Kasumi-1 (cell line): ENCODE measurements at regions not wholly inside any gene's neighbourhood (a gene's known extent, or its start where the extent isn't known, plus 50 kb on each side); places are given as distances from the start of the nearest gene placed in this dataset.
"Not testable (repeated sequence)": the region's sequence is repeated elsewhere in the genome, so short reads cannot be mapped to it uniquely, and the experiment has no call there.

ENCODE experiments used
- DNase-seq, 2 experiments: peaks; one replicate each; lab custom pipeline; 2025; lab: John Stamatoyannopoulos, UW

DNA sequence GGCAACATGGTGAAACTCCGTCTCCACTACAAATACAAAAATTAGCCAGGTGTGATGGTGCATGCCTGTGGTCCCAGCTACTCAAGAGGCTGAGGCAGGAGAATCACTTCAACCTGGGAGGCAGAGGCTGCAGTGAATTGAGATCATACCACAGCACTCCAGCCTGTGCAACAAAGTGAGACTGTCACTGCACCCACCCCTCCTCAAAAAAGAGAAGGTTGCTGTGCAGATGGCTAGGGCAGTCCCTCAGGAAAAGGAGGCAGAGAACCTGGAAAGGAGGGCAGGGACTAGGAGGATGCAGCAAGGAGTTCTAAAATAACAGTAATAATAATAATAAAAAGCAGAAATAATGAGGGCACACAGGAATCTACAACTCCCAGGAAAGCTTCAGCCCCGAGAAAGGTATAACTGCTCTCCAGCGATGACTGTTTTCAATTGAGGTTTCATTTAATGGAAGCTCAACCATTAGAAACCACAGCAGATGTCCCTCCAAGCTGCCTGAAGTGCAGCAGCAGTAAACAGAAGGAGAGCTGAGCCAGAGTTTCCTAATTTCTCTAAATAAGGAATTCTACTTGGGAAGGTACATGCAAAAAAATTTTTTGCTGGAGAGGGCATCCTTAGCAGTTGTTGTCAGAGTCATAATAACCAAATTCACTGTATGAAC is 326.5 kb downstream of the GATA3 start:
- no peak for DNase-seq

DNA sequence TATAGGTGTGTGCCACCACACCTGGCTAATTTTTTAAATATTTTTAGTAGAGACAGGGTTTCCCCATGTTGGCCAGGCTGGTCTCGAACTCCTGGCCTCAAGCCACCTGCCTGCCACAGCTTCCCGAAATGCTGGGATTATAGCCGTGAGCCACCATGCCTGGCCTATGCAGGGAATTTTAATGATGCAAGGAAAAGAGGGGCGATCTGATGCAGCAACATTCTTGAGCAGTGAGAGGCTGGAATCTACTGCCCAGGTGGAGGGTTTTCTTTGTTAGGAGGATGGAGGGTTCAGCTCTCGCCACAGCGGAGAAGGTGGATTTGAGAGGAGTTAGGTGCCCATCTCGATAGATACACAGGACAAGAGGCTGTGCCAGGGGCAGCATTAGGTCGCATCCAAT is 332.3 kb downstream of the GATA3 start:
- DNase-seq: no peak

DNA sequence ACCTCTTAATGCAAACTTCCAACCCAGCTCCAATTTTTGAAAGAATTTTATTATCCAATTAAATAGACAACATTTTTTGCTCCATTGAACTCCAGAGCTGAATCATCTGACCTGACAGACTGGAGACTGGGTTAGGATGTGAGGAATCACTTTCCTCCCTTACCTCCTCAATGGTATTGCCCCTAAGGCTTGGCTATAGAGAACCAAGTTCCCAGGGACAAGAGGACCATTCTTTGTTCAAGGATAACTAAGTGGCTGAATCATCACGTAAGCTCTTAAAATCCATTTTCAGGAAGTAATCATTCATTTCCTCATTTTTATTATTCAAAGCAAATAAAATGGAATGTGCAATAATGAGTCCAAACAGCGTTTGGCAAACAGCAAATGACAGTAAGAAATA is 335.1 kb downstream of the GATA3 start:
- DNase-seq: no peak

DNA sequence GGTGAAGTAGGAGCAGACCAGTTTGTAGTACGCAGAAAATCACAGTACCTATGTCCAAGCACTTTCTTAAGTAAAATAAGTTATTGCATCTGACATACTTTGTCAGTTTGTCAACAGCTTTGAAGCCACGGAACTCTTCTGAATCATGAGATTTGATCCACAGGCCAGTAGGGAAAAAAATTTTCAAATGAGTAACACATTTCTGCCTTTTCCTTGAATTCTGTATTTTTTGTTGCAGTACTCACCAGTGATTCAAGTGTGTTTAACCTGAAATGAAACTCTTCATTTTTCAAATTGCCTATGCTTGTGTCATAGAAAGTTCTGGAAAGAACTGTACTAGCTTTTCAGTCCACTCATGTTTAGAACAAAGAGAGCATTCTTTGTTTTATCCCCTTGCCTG is 337.7 kb downstream of the GATA3 start:
- DNase-seq: no peak

DNA sequence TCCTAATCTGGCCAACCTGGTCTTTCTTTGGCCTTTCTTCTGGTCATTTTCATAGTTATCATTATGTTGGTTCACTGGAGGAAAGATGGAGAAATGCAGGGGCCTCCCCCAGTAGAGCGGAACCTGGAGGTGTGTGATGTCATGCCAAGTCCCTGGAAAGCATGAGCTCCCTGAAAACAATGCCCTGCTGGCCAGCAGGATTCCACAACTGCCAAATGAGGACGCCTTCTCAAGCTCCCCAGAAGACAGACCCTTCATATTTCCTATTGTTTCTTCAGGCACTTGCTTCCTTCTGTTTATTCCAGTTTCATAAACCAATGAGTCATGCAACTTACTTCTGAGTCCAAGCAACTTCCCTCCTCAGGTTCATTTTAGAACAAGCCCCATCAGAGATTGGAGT is 339.0 kb downstream of the GATA3 start:
- DNase-seq: no peak

DNA sequence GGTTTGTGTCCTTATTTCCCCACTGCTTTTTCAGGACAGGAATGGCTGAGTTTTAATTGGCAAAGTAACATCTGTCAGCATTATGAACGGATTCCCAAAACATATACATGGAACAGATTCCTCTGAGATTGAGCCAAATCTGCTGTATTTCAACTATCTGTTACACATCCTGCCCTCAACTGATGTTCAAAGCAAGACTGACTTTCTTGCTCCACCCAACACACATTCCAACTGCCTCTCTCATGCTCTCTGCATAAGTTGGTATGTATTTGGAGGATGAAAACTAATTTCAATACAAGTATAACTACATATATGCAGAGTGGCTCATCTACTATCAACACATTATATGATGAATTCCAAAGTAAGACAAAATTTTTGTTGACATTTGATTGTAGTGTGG is 342.2 kb downstream of the GATA3 start:
- DNase-seq: no peak

DNA sequence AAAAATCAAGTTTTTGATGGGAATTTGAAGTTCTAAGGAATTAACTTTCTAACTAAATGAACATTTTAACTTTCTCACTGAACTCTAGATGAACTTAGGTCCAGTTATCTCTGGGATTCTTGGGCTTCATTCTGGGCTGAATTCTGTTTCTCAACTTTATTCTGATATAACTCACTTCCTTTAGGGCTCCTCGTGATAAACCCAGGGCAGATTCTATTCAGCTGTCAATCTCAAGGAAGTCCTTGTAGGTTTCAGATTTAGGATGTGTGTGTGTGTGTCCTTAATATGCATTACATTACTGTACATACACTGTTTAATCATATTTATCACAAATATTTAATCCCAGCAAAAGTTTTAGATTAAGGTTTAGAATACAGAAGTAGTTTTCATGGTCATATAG is 344.3 kb downstream of the GATA3 start:
- DNase-seq: no peak

DNA sequence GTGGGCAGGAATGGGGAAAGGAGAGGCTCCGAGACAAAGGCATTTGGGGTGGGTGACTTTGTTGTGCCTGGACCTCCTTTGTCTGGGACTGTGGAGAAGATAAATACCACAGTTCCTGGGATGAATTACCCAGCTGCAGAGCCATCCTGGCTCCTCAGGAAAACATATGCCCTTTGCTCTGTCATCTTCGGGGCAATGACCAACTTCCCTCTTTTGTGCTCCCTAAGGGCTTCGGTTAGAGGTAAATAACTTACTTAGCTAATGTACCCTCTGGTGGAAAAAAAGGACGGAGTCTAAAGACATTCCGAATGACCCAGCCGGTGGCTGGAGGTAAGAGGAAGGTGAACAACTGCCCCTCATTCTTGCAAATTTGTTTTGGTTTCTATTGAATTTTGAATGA is 345.7 kb downstream of the GATA3 start:
- DNase-seq: no peak

DNA sequence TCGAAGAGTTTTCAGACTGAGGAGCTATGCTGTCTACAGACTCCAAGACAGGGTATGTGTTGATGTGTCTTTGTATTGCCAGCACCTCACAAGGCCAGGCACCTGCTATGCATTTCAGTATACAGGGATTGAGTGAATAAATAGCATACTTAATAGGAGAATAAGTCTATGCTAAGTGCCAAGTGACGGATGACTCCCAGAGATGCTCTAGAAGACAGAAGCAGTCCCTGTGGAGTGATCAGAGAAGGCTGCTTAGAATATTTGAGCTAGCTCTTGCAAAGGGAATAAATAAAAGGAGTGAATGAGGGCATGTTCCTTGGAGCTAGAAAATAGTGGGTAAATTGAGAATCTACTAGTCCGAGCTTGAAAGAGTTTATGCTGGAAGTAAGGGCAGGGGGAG is 346.4 kb downstream of the GATA3 start:
- DNase-seq: no peak

DNA sequence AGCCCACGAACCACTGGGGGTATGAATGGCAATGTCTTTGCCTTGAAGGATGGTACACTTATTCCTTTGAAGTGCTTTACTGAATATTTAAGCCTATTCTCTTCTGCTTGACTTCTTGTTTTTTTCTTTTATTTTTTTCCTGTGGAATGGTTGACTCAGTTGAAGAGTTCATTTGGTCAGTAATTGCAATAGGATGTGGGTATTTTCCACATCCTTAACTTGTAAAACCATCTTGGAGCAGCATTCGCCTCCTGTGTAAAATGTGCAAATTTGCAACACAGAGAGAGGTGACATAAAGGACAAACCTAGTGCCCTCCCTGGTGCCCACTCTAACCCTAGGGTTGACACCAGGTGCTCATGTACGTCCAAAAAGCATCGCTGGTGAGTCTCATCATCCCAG is 347.0 kb downstream of the GATA3 start:
- DNase-seq: no peak

DNA sequence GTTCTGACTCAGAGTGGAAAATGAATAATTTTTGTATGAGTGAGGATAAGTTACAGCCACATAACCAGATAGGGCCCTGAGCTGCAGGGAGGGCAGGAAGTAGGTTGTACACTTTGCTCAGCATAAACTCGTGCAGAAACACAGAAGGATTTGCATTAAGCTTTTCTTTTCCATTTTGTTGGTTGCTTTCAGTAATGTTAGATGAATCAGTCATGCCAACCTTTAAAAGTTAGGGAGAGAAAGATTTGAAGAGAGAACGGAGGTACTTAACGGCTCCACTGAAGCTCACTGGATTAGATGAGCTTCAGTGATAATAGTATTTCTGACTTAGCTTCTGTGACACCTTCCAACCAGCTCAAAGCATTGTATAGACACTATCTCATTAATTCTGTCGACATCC is 348.1 kb downstream of the GATA3 start:
- DNase-seq: no peak

DNA sequence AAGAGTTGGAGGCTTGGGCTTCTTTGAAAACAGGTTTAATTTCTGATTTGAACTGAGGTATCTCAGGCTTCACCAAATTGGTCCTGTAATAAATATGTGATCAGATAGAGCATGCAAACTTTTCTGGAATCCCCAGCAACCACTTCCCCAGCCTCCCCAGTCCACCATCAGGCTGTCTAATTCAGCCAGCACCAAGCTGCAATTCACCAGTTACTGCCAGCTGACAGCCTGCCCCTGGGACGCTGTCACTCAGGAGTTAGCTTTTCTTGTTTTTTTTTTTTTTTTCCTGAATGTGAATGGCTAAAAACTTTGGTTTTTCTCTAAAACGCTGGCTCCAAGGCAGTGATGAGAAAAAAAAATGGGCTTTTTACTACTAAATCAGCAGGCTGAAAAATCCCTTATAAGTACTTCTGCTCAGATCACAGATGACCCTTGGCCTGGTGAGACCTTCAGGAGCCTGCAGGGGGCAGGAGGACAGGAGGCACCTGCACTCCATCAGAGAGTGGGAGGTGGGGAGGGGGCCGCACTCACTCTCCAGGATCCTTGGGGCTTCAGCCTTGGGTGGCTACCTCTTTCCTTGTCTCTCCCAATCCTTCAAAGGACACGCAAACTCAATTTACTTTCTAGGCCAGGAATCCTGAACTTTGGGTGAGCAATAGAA is 349.4 kb downstream of the GATA3 start:
- no peak for DNase-seq

DNA sequence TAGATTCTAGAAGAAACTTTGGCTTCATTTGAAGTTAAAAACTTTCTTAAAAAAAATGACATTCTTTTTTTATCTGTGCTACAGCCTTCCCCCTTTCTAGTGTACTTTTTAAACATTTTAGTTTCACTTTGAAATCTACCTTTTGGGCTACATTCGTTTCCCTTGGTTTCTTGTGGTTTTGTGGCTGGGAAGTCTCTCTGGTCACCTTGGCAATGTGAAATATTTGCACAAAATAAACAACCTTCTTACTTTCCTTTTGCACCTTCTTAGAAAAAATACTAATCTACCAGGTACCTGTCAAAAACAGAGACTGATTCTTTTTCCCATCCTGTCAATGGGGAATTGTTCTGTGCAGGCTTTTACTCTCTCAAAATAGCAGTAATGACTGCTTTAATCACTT is 350.2 kb downstream of the GATA3 start:
- DNase-seq: no peak

DNA sequence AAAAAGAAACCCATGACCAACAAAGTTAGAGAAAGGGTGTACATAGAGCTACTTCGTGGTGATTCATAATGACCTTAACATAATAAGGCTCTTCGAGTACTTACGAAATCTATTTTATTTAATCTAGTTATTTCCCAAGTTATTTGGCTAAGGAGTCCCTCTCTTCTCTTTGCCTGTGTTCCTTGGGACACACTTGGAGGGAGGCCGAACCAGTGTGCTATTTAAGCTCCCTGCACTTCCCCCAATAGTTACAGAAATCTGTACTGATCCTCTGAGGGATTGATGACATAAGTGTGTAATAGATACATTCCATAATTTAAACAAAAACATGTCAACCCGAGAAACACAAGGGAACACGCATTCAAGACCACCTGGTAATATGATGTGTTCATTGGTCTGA is 351.1 kb downstream of the GATA3 start:
- DNase-seq: no peak

DNA sequence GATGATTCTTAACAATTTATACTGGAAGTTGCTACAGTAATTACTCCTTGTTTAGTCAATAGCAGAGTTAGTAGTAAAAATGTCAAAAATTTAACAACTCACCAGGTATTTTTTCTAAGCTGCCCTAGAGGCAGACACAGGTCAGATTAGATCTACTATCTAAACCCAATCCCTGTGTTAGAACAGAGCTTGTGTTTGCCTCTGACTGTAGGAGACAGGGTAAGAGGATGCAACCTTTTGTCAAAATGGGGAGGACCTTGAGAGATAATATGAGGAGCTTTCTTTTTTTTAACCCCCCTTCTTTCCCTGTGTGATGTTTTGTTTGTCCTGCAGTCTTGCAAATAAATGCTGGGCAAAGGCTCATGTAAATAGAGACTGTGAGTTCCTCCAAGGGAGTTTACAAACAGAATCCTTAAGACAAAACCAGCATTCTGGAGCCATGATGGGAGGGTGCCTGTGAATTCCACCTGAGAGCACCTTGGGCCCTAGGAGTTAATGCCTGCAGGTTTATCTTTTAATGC is 353.1 kb downstream of the GATA3 start:
- no peak for DNase-seq

DNA sequence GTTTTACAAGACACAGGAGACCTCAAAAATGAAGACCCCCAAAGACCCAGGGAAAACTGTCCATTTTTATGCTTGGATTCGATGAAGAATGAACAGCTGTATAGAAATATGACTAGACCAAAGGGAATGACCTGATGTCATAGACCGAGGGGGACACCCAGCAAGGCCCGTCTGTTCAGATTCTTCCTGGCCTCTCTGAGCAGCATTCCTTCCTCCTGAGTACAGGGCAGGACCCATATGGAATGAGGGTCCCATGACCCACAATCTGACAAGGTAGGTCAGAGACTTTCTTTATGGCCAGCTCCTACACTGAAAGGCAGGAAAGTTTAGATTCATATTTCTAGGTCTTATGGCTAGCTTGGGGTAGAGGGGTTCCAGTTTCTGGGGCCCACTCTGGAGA is 356.0 kb downstream of the GATA3 start:
- DNase-seq: no peak

DNA sequence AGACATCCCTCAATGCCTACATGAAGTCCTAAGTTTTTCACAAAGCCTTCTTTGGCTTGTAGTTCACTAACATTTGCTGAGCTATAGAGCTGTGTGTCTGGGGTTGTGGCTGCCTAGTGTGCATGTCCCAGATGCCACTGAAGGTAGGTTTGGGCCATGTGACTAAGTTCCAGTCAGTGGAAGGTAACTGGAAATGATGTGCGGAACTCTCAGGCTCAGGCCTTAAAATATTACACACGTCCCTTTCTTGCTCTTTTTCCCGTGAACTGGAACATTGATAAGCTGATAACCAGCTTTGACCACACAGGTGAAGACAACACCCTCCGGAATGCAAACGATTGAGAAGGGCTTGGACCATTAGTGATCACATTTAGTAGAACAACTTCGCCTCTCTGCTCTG is 358.1 kb downstream of the GATA3 start:
- no peak for DNase-seq

DNA sequence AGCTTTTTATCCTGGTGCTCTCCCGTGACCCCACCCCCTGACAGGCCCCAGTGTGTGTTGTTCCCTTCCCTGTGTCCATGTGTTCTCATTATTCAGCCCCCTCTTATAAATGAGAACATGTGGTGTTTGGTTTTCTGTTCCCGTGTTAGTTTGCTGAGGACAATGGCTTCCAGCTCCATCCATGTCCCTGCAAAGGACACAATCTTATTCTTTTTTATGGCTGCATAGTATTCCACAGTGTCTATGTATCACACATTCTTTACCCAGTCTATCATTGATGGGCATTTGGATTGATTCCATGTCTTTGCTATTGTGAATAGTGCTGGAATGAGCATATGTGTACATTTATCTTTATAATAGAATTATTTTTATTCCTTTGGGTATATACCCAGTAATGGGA is 360.5 kb downstream of the GATA3 start:
- DNase-seq: not testable (repeated sequence)

DNA sequence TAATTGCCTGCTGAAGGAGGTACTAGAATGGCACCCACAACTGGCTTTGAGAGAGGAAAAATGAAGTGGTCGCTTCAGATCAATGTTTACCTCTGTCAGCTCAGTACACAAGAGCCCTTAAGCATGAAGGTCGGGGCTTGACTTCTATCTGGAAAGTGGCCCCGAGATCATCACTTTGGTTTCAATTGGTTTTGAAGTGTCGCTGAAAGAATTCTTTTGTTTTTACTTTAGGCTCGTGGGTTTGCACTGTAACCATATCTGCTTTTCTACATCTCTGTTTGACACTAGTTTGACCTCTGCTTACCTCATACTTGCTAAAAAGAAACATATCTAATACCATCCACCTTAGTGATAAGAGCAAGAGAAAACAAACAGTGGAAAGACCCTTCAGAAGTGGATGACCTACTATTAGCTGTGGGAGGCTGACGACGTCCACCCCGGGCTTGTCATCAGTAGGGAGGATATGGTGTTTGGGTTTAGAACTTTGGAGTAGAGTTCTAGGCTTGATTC is 361.8 kb downstream of the GATA3 start:
- DNase-seq: no peak

DNA sequence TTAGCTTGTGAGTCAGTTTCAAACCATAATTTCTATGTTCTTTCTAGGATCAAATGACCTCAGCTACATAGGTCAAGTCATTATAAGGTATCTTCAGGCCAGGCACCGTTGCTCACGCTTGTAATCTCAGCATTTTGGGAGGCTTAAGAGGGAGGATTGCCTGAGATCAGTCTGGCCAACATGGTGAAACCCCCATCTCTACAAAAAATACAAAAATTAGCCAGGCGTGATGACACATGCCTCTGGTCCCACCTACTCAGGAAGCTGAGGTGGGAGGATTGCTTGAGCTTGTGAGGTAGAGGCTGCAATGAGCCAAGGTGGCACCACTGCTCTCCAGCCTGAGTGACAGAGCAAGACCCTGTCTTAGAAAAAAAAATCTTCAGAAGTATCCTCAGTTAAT is 362.3 kb downstream of the GATA3 start:
- DNase-seq: no peak

DNA sequence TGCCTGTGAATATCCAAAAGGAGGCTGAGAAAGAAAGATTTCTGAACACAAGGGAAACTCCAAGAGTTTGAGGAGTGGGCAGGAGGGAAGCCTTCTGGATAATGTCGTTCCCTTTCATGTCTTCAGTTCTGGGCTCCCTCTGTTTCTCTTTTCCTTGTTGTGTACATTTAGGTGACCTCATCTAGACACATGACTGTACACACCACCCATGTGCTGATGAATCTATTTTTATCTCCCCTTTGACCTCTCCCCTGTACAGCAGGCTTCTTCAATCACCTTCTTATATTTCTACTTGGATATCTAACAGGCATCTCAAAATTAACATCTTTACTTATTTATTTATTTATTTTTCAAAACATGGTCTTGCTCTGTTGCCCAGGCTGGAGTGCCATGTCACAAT is 363.1 kb downstream of the GATA3 start:
- DNase-seq: no peak

DNA sequence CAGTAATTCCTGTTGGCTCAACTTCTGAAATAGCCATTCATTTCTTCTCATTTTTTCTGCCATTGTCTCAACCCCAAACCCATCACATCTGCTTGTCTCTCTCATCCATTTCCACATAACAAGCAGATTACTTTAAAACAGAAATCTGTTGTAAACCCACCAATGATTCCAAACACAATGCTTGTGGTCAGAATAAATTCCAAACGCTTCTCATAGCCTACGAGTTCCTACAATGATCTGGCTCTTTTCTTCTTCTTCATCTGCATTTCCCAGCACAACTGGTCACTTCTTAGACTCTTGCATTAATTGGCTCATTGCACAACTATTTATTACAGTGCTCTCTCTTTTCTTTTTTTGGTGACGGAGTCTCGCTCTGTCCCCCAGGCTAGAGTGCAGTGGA is 364.1 kb downstream of the GATA3 start:
- no peak for DNase-seq

DNA sequence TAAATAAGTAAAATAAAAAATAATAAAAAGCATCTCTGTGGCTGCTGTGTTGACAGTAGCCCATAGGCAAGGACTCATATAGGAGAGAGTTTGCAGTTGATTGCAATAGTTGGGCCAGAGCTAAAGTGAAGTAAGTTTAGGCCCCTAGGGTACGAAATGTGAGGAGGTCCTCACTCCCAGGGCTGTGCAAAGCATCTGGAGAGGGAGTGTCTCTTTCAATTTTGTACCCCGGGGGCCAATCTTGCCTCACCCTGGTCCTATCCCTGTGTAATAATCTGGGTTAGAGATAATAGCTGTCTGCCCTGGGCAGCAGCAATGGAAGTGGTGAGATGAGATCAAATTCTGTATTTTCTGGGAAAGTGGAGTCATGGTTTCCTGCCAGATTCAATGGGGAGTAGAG is 365.7 kb downstream of the GATA3 start:
- DNase-seq: no peak
